ENCODE measurements at regions not wholly inside any gene's neighbourhood (a gene's known extent, or its start where the extent isn't known, plus 50 kb on each side); places are given as distances from the start of the nearest gene placed in this dataset.

- TF ChIP-seq EZH2 (IDR thresholded peaks at IDR 0.05; ENCODE audit: insufficient read depth, poor library complexity, severe bottlenecking) (no peak), EZH2phosphoT487 (IDR thresholded peaks at IDR 0.05; ENCODE audit: insufficient read depth, low read depth) (no peak)
These were observed 69.8 kb upstream of the BOC start for GRCh38 chr3:113141543-113141942.

All from GM23248 (cell line).